ENCODE measurements at regions not wholly inside any gene's neighbourhood (a gene's known extent, or its start where the extent isn't known, plus 50 kb on each side); places are given as distances from the start of the nearest gene placed in this dataset.
"Not testable (repeated sequence)": the region's sequence is repeated elsewhere in the genome, so short reads cannot be mapped to it uniquely, and the experiment has no call there.

DNA sequence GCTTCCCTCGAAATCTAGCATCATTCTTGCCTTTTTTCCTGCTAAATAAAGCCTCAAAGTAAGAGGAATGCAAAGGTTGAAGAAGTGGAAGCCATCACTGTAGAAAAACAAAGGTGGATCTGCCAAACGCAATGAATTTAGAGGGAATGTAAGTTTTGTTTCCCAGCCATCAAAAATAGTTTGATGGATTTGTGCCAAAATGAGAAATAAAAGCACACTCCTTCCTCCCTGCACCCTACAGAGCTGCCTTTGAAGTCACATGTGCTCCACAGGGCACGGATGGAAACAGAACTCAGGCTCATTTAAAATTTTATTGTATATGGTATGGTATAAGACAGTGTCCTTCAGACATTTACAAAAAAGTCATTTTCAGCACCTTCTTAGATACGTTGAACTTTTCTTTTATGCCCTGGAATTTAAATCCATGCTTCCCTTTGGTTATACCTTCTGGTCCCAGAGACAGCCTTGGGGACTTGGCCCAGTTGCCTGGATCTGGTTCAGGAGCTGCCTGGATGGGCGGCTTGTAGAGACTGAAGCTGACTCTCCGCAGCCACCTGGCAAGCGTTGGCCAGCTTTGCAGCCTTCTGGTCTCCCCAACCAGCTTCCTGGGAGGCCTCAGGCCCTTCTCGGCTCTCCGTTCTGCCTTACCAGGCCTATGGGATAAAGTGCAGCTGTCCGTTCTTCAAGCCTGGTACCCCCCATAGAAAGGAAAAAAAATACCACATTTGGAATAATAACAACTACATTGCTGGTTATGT lies 228.5 kb upstream of the NEBL start:
- DNase-seq = no peak

DNA sequence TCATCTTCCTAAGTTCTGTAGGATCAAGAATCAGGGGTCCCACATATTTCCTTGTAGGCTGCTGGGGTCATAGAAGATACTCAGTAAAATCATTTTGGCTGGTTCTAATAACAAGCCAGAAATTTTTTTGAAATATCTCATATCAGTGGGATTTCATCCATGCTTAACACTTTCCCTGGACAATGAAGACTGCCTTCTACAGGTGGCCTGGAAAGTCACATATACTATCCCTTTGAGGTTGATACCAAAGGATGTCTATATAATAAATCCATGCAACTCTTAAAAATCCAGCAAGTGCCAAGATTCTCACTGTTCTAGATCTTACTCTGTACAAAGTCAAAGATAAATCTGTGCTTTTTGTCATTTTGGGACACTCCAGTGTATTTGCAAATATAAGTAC lies 225.8 kb upstream of the NEBL start:
- DNase-seq = no peak

DNA sequence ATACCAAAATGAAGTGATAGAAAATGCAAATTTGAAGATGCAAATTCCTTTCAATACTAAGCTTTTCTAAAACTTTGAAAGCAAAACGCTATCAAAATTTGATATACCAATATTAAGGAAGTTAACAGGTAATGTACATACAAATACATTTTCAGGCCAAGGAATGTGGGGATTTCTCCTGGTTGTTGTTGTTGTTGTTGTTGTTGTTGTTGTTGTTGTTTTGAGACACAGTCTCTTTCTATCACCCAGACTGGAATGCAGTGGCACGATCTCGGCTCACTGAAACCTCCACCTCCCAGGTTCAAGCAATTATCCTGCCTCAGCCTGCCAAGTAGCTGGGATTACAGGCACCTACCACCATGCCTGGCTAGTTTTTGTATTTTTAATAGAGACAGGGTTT lies 224.7 kb upstream of the NEBL start:
- DNase-seq = not testable (repeated sequence)

DNA sequence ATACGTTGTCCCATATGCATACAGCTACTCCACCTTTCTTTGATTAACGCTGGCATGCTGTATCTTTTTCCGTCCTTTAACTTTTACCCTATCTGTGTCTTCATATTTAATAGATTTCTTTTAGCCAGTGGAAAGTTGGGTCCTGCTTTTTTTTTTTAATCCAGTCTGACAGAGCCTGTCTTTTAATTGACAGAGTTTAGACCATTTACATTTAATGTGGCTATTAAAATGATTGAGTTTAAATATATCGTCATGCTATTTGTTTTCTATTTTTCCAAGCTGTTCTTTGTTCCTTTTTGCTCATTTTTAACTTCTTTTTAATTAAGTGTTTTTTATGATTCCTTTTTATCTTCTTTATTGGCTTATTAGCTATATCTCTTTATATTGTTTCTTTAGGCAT lies 217.6 kb upstream of the NEBL start:
- DNase-seq = no peak

DNA sequence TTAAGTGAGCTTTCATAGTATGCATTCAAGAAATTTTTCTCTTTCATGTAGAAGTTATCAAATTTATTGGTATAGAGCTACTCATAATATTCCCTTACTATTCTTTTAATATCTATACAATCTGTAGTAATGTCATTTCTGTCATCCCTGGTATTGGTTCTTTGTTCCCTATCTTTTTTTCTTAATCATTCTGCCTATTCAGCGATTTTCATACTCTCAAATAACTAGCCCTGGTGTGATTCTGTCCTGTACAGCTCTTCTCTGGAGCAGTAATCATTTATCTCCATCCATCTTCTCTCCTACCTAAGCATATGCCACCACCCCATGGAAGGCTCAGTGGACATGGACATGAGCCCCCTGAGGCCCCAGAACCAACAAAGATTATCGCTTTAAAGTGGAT lies 213.2 kb upstream of the NEBL start:
- no peak for DNase-seq

DNA sequence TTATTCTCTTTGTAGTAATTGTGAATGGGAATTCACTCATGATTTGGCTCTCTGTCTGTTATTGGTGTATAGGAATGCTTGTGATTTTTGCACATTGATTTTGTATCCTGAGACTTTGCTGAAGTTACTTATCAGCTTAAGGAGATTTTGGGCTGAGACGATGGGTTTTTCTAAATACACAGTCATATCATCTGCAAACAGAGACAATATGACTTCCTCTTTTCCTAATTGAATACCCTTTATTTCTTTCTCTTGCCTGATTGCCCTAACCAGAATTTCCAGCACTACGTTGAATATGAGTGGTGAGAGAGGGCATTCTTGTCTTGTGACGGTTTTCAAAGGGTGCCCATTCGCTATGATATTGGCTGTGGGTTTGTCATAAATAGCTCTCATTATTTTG lies 209.8 kb upstream of the NEBL start:
- not testable (repeated sequence) for DNase-seq

DNA sequence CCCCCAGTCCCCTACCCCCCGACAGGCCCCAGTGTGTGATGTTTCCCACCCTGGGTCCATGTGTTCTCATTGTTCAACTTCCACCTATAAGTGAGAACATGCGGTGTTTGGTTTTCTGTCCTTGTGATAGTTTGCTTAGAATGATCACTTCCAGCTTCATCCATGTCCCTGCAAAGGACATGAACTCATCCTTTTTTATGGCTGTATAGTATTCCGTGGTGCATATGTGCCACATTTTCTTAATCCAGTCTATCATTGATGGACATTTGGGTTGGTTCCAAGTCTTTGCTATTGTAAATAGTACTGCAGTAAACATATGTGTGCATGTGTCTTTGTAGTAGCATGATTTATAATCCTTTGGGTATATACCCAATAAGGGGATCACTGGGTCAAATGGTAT lies 208.2 kb upstream of the NEBL start:
- not testable (repeated sequence) for DNase-seq

DNA sequence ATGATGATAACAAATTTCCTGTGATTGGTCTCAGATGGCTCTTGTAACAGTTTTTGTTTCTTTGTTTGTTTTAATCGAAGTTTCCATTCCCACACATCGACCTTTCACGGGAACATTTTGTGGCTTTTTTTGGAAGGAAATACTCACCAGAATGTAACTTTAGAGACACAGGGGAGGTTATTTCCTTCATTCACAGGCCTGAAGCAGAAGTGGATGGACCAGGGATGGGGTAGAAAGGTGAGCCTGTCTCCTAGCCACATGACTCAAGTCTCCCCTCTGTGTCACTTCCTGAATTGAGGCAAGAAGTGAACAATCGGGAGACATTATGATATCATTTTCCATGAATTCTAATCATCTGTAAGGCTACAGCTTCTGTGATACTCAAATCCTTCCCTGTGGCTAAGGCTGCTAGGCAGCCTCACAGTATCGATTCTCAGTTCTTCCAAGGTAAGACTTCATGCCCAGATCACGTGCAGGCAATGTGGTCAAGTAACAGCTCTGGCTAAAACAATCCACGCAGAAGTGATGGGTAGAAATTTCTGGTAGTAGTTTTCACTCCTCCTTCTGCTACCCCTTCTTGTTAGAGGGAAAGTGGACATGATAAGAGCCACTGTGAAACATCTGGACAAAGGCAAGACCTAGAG lies 203.9 kb upstream of the NEBL start:
- no peak for DNase-seq

DNA sequence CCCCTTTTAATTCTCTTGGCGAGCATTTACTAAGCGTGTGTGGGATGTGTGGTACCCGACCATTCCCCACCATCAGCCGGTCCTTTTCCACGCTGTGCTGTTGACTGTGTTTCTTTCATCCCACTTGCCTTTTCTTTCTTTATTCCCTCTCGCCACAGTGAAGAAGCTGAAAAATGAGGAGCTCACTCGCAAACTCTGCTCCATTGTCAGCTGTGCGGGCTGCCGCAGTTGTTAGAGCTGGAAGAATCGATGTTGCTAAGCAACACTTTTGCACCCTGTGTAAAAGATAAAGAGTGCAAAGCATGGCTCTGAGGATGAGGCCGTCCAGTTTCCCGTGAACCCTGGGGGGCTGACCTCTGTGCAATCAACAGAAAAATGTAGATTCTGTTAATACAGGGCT lies 203.1 kb upstream of the NEBL start:
- no peak for DNase-seq

DNA sequence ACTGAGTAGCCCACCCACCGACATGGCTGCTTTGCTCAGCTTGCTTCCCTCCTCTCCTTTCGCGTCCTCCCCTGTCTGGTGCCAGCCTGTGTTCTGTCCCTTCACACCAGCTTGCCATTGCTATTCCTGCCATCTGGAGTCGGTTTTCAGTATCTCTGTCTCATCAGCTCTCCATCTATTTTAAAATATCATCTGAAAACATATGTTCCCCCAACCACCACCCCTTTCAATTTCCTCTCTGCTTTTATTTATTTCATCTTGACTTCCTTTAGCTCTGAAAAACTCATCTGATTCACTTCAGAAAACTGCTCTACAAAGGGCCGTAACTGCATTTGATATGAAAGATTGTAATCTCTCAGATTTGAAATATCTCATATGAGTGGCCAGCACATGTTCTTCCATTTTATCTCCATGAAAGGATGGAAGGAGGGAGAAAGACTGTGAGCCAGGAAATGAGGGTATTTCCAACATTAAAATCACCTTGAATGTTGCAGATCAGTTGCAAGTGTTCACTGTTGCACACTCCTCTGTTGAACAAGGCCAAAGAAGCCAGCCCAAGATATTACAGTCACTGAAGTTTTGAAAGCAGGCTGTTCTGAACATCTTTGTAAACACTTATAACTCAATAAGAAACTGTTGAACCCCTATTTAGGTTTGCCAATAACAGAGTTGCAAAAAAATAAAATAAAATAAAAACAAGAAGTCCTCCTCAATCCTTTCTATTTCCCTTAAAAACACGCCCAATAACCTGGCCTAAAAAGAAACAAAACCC lies 202.4 kb upstream of the NEBL start:
- no peak for DNase-seq

DNA sequence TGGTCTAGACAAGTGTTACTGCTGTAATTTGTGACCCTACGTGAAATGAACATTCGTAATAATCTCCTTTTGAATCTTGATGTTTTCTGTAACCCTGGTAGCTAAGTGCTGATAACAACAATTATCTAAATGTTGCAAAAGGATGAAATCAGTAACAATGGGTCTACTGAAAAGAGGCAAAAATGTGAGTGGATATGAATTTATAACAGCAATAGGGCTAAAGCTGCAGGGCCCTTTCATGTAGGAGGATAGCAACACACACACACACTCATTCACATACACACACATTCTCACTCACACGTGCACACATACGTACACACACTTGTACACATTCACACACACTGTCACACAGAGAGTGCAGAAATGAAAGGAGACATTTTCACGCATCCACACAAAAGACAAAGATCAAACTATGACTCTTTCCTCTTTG lies 200.8 kb upstream of the NEBL start:
- DNase-seq = no peak

DNA sequence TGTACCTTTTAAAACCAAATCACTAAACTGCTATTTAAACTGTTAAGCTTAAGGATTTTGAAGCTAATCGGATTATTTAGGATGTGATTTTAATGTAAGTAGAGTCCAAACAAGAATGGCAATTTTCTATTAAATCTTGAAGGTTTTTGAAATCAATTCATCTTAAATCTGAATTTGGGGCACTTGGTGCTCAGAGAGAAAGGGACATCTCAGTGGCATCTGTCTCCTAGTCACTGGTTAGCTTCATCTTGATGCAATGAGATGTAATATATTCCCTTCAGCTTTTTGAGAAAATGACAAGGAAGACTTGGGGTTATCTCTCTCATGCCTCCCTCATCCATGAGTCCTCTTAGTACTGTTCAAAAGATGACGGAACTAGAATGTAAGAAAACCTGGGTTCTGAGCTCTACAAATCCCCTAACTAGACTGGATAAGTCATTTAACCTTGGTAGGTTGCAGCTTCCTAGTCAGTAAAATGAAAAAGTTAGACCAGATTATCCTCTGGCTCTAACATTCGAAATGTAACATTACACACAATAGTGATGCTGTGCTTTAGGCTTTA lies 198.5 kb upstream of the NEBL start:
- no peak for DNase-seq

DNA sequence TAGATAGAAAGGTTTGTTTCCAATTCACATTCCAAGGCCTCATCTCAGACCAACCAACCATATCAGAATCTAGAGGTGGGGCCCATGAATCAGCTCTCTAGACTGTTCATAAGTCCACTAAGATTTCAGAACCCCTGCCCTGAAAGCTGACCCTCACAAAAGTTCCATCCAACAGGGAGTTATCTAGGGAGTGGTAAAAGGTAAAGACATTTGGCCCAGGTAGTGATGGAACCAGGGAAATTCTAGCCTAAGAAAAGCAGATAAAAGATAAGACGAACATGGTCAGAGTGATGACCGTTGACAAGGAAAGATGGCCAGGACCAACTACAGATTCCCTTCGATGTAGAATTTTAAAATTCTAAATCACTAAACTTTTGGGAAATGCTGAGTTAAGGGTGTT lies 198.0 kb upstream of the NEBL start:
- no peak for DNase-seq

DNA sequence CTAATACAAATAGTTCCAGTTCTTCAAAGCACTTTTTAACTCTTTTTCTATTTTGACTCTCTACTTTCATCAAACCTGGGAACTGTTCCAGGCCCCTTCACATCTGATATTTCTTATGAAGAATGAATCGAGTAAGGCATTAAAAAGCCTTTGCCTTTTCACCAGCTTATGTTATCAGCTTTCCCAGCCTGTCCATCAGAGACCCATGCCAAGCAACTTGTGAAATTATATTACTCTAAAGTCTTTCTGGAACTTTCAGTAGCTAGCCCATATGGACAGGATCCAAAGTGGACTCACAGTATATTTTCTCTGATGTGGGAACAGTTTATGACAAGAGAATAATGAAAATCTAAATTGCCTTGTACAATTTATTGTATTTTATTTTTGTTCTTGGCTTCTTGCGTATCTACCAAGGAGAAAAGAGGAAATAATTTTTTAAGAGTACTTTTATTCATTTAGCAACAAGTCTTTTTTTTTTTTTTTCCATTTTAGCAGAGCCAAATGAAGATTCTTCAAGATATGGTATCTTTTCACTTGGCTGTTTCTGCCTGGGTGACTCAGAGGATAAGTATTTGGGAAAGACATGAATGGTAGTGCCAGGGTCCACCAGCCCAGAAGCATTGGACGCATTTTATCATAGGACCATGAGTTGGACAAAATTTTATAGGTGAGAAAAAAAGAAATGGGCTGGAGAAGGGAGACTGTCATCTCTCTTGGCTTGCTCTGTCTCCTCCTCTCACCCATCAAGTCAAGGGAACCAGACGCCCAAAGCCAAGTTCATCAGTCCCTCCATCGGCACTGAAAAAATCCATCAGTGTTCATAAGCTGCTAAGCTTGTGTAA lies 195.8 kb upstream of the NEBL start:
- no peak for DNase-seq

DNA sequence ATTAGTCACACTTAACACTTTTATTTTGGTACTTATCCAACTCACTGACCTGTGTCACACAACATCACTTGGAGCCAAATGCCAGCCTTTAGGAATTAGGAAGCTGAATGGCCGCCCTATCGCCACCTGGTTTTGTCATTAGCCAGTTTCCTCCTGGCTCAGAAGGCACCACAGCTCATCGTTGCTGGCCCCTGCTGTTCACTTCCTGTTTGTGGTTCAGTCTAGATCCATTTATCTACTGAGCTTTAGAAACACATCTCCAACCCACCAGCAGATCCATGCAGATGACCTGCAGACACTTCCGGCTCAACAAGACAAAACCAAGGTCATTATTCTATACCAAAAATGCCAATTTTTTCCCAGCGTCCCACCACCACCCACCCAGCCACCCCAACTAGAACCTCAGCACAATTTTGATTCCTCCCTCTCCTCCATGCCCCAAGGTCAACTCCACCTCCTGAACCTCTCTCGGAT lies 193.5 kb upstream of the NEBL start:
- DNase-seq = no peak

DNA sequence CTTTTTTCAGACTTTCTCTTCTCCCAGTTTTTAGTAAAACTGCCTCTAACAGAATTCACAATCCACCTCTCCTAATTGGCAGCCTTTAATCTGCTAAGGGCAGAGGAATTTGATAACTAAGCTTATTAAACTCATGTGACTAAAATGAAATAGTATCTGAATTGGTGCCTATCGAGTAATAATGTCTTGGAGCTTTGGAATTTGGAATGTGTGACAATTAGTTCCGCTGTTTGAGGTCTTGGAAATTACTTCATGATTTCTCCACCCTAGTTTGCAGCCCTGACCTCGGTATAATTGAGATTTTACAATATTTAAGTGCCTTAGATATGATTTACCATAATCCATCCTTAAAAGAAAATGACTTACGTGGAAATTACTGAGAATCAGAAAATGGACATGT lies 190.4 kb upstream of the NEBL start:
- no peak for DNase-seq

DNA sequence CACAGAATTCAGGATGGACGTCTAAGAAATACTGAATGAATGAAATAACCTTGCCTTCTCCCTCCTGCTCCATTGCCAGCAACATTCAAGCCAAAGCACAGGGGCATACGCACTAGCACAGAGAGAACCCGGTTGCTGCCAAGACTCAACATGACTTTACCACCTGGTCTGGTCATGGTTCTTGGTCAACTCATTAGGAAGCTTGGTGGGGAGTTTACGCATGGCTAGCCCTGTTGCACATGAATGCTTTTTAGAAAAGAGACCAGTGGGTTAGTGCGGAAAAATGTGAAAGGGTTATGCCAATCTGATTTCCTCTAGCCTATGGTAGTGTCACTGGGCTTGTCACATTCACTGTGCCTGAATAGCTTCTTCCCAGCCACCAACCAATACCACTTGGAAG lies 187.6 kb upstream of the NEBL start:
- no peak for DNase-seq

DNA sequence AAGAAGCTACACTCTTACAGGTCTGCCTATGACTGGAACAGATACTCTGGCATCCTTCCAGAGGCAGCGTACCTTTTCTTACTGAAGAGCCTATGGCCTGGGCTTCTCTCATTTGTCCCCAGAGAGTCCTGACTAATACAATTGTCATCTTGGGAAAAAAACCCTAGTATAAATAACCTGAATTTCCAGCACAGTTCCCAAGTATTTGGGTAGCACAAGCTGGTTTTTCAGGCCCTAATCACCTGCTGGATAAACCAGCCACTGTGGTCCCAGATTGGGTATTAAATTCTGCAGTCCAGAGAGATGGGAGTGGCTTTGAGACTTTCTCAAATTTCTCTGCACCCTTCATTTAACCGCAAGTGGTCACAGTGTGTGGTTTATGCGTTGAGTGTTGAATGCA lies 186.8 kb upstream of the NEBL start:
- no peak for DNase-seq

DNA sequence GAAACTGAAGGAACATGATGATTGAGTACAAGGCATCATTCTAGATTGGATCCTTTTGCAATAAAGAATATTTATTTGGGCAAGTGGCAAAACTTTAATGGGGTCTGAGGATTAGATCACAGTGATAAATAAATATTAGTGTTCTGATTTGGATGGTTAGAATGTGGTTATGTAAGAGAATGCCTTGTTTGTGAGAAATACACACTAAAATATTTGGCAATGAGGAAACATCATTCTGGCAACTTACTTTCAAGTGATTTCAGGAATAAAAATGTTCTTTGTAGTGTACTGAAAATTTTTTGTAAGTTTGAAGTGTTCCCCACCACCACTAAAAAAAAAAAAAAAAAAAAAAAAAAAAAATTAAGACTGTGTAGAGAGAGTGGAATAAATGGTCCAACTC lies 185.1 kb upstream of the NEBL start:
- DNase-seq = no peak

DNA sequence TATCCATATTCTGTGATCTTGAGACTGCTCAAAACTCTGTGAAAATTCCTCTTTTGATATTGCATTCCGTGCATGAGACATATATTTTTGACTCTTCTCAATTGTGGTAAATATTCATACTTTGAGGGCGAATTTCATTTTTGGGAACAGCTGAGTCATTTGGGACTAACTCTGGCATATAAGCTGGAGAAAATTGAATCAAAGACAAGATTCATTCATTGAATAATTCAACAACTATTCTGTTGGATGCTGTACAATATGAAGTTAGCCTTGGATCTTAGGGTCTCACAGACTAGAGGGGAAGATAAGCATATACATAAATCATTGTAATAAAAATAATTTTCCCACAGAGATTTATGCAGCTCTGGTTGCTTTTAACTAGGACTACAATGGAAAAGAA lies 183.2 kb upstream of the NEBL start:
- DNase-seq = no peak

DNA sequence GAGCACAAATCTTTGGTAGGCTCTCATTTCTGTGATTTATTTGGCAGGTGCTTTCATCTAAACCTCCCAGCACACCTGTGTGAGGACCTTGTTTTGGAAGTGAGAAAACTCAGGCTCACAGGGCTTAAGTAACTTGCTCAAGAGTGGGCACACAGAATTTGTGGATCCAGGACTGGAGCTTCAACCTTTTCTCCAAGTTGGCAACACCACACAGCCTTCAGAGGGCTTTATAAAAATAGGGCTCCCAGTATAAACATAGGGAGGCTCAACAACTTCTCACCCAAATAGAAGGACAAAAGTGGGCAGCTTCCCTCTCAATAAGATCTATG lies 182.2 kb upstream of the NEBL start:
- DNase-seq = no peak

DNA sequence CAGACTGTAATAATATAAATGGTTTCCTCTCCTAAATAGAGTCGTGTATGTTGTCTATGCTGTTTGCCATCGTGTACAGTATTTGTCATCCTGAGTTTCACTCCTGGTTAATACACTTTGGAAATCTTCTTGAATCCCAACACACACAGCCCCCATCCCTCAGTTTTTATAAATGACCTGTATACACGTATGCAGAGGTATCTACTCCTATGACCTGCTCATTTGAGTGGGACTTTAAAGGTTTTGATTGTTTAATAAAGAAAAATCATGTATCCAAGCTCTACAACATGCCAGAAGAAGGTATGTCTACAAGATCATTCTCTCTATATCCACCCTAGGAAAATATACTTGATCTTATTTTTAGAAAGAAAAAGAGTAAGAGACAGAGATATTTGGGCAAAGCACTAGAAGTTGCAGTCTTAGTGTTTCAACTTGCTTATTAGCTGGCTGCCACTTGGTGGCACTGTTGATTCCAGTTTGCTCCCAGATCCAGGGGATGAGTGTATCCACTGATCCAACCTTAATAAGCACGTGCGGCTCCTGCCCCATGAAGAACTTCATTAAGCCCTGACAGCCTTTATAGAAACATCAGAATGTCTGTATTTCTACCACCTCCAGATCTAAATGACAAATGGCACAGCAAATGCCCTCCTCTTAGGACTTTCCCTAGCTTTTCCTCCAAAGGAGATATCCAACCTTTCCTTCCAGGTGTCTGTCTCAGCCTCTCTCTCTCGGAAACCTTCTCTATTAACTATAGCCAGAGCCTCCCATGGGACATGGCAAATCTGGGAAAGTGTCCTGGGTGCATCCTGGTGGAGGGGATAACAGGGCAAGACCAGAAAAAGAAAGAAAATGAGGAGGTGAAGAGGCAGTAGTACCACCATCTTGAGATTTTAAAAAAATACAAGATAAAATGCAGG lies 181.6 kb upstream of the NEBL start:
- DNase-seq = no peak
